B cell (primary cell): ENCODE measurements at regions not wholly inside any gene's neighbourhood (a gene's known extent, or its start where the extent isn't known, plus 50 kb on each side); places are given as distances from the start of the nearest gene placed in this dataset.

Experiments
- ATAC-seq: fragments of 200-7000 bp; cut with Tn5 transposase; one replicate; pipeline ENCODE4 v1.10.0; 2021; ENCODE audit warnings: low read depth, mild to moderate bottlenecking, moderate number of reproducible peaks, moderate library complexity
- CTCF ChIA-PET: fragments of 350-600 bp; sonication (Branson Sonifier 250); formaldehyde crosslinking; loops from one replicate; lab custom pipeline; 2021; ENCODE audit warnings: antibody characterized with exemption, inconsistent platforms; lab: Charles Lee
- POLR2A ChIA-PET: fragments of 350-600 bp; sonication (Branson Sonifier 250); formaldehyde crosslinking; loops from one replicate; lab custom pipeline; 2021; ENCODE audit warnings: antibody characterized with exemption; lab: Charles Lee
- DNase-seq: peaks from one replicate; pipeline ENCODE4 v3.0.0; 2013
- H2AFZ ChIP-seq: 2 replicates; pipeline ENCODE4 v1.6.1; 2012; ENCODE audit warnings: mild to moderate bottlenecking, low read depth, low read length; ENCODE audit not compliant: insufficient read depth, poor library complexity, severe bottlenecking
- H3K27ac ChIP-seq, 2 donors: 1 replicate in 1 of 2; 2 replicates in 1 of 2; pipeline ENCODE4 v1.5.1; 2012 to 2013; ENCODE audit warnings: low read length in 2 of 2, mild to moderate bottlenecking in 2 of 2, moderate library complexity in 1 of 2
- H3K27me3 ChIP-seq, 4 experiments: fragments of 200-600 bp in 1 of 4; sonication (generic) in 1 of 4; replicated peaks in 1 of 4; 1 replicate in 2 of 4; 2 replicates in 2 of 4; pipeline versions ENCODE4 v1.6.1 to v1.7.0; 2013 to 2016; ENCODE audit warnings: low read length in 3 of 4, mild to moderate bottlenecking in 2 of 4, mixed read lengths in 1 of 4, moderate library complexity in 1 of 4; ENCODE audit not compliant: insufficient read depth in 4 of 4, control insufficient read depth in 3 of 4; ENCODE audit errors: control extremely low read depth in 1 of 4
- H3K36me3 ChIP-seq, 2 experiments: replicated peaks in 1 of 2; 1 replicate in 1 of 2; 2 replicates in 1 of 2; pipeline versions ENCODE4 v1.6.1 to v1.7.1; 2013; ENCODE audit warnings: low read length in 1 of 2; ENCODE audit not compliant: insufficient read depth in 2 of 2, control insufficient read depth in 1 of 2; ENCODE audit errors: control extremely low read depth in 1 of 2, extremely low read depth in 1 of 2
- H3K4me1 ChIP-seq, 2 donors: fragments of 200-600 bp in 1 of 2; sonication (generic) in 1 of 2; 1 replicate in 1 of 2; 2 replicates in 1 of 2; pipeline versions ENCODE4 v1.5.1 to v1.6.1; 2013 to 2017; ENCODE audit warnings: low read length in 2 of 2; ENCODE audit not compliant: control insufficient read depth in 2 of 2, insufficient read depth in 2 of 2
- H3K4me2 ChIP-seq: replicated peaks from 2 replicates; pipeline ENCODE3; 2012; ENCODE audit warnings: mild to moderate bottlenecking, low read depth, low read length; ENCODE audit not compliant: poor library complexity, severe bottlenecking
- H3K4me3 ChIP-seq, 5 experiments: fragments of 200-600 bp in 1 of 5; sonication (generic) in 1 of 5; 1 replicate in 3 of 5; 2 replicates in 2 of 5; pipeline versions ENCODE4 v1.5.1 to v1.7.0; 2011 to 2016; ENCODE audit warnings: low read length in 4 of 5, mild to moderate bottlenecking in 4 of 5, low read depth in 2 of 5, control low read depth in 1 of 5, moderate library complexity in 1 of 5; ENCODE audit not compliant: insufficient read depth in 1 of 5; ENCODE audit errors: control extremely low read depth in 1 of 5, extremely low read depth in 1 of 5
- H3K79me2 ChIP-seq: fragments of 200-600 bp; sonication (generic); one replicate; pipeline ENCODE4 v1.6.0; 2016; ENCODE audit warnings: low read length; ENCODE audit not compliant: control insufficient read depth, insufficient read depth
- H3K9ac ChIP-seq: fragments of 200-600 bp; sonication (generic); 2 replicates; pipeline ENCODE4 v1.6.1; 2017; ENCODE audit warnings: mild to moderate bottlenecking, low read length, moderate library complexity
- H3K9me3 ChIP-seq, 3 donors: one replicate each; pipeline versions ENCODE4 v1.6.1 to v1.7.1; 2013; ENCODE audit warnings: low read length in 2 of 3; ENCODE audit not compliant: control insufficient read depth in 2 of 3, insufficient read depth in 1 of 3; ENCODE audit errors: control extremely low read depth in 1 of 3
- H4K20me1 ChIP-seq: 2 replicates; pipeline ENCODE4 v1.6.0; 2012; ENCODE audit warnings: mild to moderate bottlenecking, low read length; ENCODE audit not compliant: insufficient read depth, control insufficient read depth, poor library complexity, severe bottlenecking
- H3K27ac Mint-ChIP-seq: one replicate; pipeline ENCODE4 v1.8.0; 2021; ENCODE audit warnings: mixed read lengths
- H3K27me3 Mint-ChIP-seq: one replicate; pipeline ENCODE4 v1.8.0; 2021; ENCODE audit warnings: mixed read lengths
- H3K4me1 Mint-ChIP-seq: one replicate; pipeline ENCODE4 v1.8.0; 2021; ENCODE audit warnings: mixed read lengths
- H3K4me3 Mint-ChIP-seq: one replicate; pipeline ENCODE4 v1.8.0; 2021; ENCODE audit warnings: mixed read lengths
- H3K9me3 Mint-ChIP-seq: one replicate; pipeline ENCODE4 v1.8.0; 2022; ENCODE audit warnings: mixed read lengths; ENCODE audit not compliant: insufficient read depth
- CTCF ChIP-seq: fragments of 200-600 bp; IDR thresholded peaks from one replicate; pipeline ENCODE4 v1.8.0; 2022; ENCODE audit warnings: antibody characterized with exemption, mild to moderate bottlenecking
- EZH2 ChIP-seq: IDR thresholded peaks from 2 replicates; pipeline ENCODE4 v1.6.1; 2012; ENCODE audit warnings: borderline replicate concordance, low read depth, mild to moderate bottlenecking, moderate library complexity, low read length; ENCODE audit not compliant: insufficient read depth, poor library complexity, severe bottlenecking
- WGBS: methylation state at CpG from one replicate; pipeline ENCODE4 v1.1.5; 2013; ENCODE audit warnings: missing lambda C conversion rate; ENCODE audit not compliant: insufficient coverage; 5-methylcytosine and 5-hydroxymethylcytosine counted together
- intact Hi-C: fragments of 100-400 bp; cut with micrococcal nuclease; formaldehyde crosslinking; loops from one replicate; pipeline ENCODE4 v1.10.0; 2022

GRCh38 chr6:82693094-82693493 is 329.5 kb downstream of the TPBG start:
- Histone ChIP-seq H3K4me3 (no peak overlapping the region), H3K4me2 (no peak overlapping the region), H3K36me3 (no peaks in the 10 kb centered on the region), H2AFZ (no peak overlapping the region), H3K79me2 (no peaks in the 10 kb centered on the region), H3K27ac (no peak overlapping the region), H3K4me1 (no peaks in the 10 kb centered on the region), H4K20me1 (no peaks in the 10 kb centered on the region), H3K9me3 (no peaks in the 10 kb centered on the region), H3K27me3 (no peaks in the 10 kb centered on the region), H3K9ac (no peak overlapping the region)
- H3K9me3 Mint-ChIP-seq = no peaks in the 10 kb centered on the region
- no peaks in the 10 kb centered on the region for H3K27me3 Mint-ChIP-seq
- H3K4me3 Mint-ChIP-seq = no peak overlapping the region
- no peak overlapping the region for H3K27ac Mint-ChIP-seq
- 88% methylated on average over 1 of the region's 1 CpG for WGBS
- ChIA-PET POLR2A (no interaction called here), CTCF (no interaction called here)
- no peak for ATAC-seq
- TF ChIP-seq CTCF (no peak), EZH2 (no peak)
- no peaks in the 10 kb centered on the region for H3K4me1 Mint-ChIP-seq
- intact Hi-C loops = no loop called here
- no peak for DNase-seq

- H3K9ac ChIP-seq = no peak overlapping the region
- no peaks in the 10 kb centered on the region for H4K20me1 ChIP-seq
- CTCF ChIA-PET = no interaction called here
- H3K4me3 Mint-ChIP-seq = no peak overlapping the region
- H3K9me3 Mint-ChIP-seq = peaks cover 5% of the 10 kb centered on the region
- DNase-seq (no peak), ATAC-seq (no peak)
- intact Hi-C loops = no loop called here
- WGBS = 100% methylated on average over 2 of the region's 3 CpGs
- H3K4me1 ChIP-seq = no peaks in the 10 kb centered on the region
- H3K79me2 ChIP-seq = no peaks in the 10 kb centered on the region
- H3K27ac ChIP-seq = no peak overlapping the region
- H3K4me1 Mint-ChIP-seq = no peaks in the 10 kb centered on the region
- H2AFZ ChIP-seq = no peak overlapping the region
- no peak overlapping the region for H3K27ac Mint-ChIP-seq
- POLR2A ChIA-PET = no interaction called here
- TF ChIP-seq EZH2 (no peak), CTCF (no peak)
- H3K9me3 ChIP-seq = peaks cover 0 to 8% (median 7%) of the 10 kb centered on the region in 3 donors
- no peaks in the 10 kb centered on the region for H3K36me3 ChIP-seq
- H3K4me3 ChIP-seq = no peak overlapping the region
- H3K27me3 Mint-ChIP-seq = no peaks in the 10 kb centered on the region
- H3K4me2 ChIP-seq = no peak overlapping the region
- no peaks in the 10 kb centered on the region for H3K27me3 ChIP-seq
These were observed 337.7 kb downstream of the TPBG start for GRCh38 chr6:82701341-82701740.
